ENCODE measurements at regions not wholly inside any gene's neighbourhood (a gene's known extent, or its start where the extent isn't known, plus 50 kb on each side); places are given as distances from the start of the nearest gene placed in this dataset.

GRCh38 chr1:175885326-175885725 lies 141.9 kb upstream of the TNR start:
- peak; percentile 67 for ATAC-seq (ENCODE audit: low FRiP score)
- Histone ChIP-seq H3K27ac (ENCODE audit: low read depth in 1 of 2, low read length in 2 of 2) (peak overlapping the region; percentile 97 to 99), H3K27me3 (ENCODE audit: control insufficient read depth in 1 of 2, insufficient read depth in 2 of 2, low read length in 1 of 2) (no peaks in the 10 kb centered on the region), H3K4me3 (ENCODE audit: low read length in 2 of 2) (no peak overlapping the region), H3K4me1 (ENCODE audit: control insufficient read depth in 1 of 2, insufficient read depth in 2 of 2, low read length in 2 of 2) (peaks cover 6 to 9% of the 10 kb centered on the region in 2 donors), H3K36me3 (ENCODE audit: control insufficient read depth in 1 of 2, insufficient read depth in 2 of 2, low read length in 1 of 2) (no peaks in the 10 kb centered on the region), H3K9me3 (ENCODE audit: control insufficient read depth, low read length) (no peaks in the 10 kb centered on the region)
- DNase-seq = no peak
- intact Hi-C loops (cut with DNase I) = loop anchor here (5.0 to 10.0 kb wide), 4 partner anchors 179 to 733 kb away; no protein-coding TSS in a partner anchor

DNA sequence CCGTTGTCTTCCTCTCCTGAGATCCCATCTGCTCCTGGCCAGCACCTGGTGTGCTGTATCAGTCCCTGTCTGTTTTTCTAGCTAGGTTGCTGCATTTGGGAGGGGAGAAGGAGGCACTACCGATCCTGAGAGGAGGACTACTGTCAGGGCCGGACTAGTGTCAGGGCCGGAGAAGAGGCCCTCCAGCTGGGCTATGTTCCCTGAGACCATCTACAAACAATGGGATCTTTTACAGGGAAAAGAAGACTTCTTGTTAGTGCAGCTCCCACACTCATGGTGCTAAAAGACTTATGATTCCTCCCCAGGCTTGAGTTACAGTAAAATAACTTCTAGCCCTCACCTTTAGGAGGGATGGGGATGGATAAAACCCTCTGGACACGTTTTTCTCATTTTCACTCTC lies 141.0 kb upstream of the TNR start:
- peaks cover 9% of the 10 kb centered on the region in 2 donors for H3K4me1 ChIP-seq (ENCODE audit: control insufficient read depth in 1 of 2, insufficient read depth in 2 of 2, low read length in 2 of 2)

GRCh38 chr1:175882192-175882591 lies 138.8 kb upstream of the TNR start:
- intact Hi-C loops (cut with DNase I) = loop anchor here in 1 of 2 donors (10.0 kb wide), 1 partner anchor 183 kb away; no protein-coding TSS in a partner anchor
- H3K36me3 ChIP-seq (ENCODE audit: control insufficient read depth in 1 of 2, insufficient read depth in 2 of 2, low read length in 1 of 2) = no peaks in the 10 kb centered on the region
- ATAC-seq (ENCODE audit: low FRiP score) (no peak), DNase-seq (no peak)
- no peaks in the 10 kb centered on the region for H3K9me3 ChIP-seq (ENCODE audit: control insufficient read depth, low read length)
- no peak overlapping the region for H3K4me3 ChIP-seq (ENCODE audit: low read length in 2 of 2)
- peaks cover 9% of the 10 kb centered on the region in 2 donors for H3K4me1 ChIP-seq (ENCODE audit: control insufficient read depth in 1 of 2, insufficient read depth in 2 of 2, low read length in 2 of 2)
- H3K27me3 ChIP-seq (ENCODE audit: control insufficient read depth in 1 of 2, insufficient read depth in 2 of 2, low read length in 1 of 2) = no peaks in the 10 kb centered on the region
- H3K27ac ChIP-seq (ENCODE audit: low read depth in 1 of 2, low read length in 2 of 2) = no peak overlapping the region
- WGBS, 2 donors = 87 to 92% methylated on average over 1 of the region's 1 CpG

More for the DNA sequence above, 141.0 kb upstream of the TNR start:
- DNase-seq (no peak), ATAC-seq (ENCODE audit: low FRiP score) (no peak)
- Histone ChIP-seq H3K27ac (ENCODE audit: low read depth in 1 of 2, low read length in 2 of 2) (peak overlapping the region; percentile 99), H3K36me3 (ENCODE audit: control insufficient read depth in 1 of 2, insufficient read depth in 2 of 2, low read length in 1 of 2) (no peaks in the 10 kb centered on the region), H3K9me3 (ENCODE audit: control insufficient read depth, low read length) (no peaks in the 10 kb centered on the region), H3K27me3 (ENCODE audit: control insufficient read depth in 1 of 2, insufficient read depth in 2 of 2, low read length in 1 of 2) (no peaks in the 10 kb centered on the region), H3K4me3 (ENCODE audit: low read length in 2 of 2) (no peak overlapping the region)
- intact Hi-C loops (cut with DNase I) = loop anchor here in 1 of 2 donors (10.0 kb wide), 1 partner anchor 180 kb away; no protein-coding TSS in a partner anchor
- 71 to 83% methylated on average over 5 of the region's 5 CpGs for WGBS, 2 donors

DNA sequence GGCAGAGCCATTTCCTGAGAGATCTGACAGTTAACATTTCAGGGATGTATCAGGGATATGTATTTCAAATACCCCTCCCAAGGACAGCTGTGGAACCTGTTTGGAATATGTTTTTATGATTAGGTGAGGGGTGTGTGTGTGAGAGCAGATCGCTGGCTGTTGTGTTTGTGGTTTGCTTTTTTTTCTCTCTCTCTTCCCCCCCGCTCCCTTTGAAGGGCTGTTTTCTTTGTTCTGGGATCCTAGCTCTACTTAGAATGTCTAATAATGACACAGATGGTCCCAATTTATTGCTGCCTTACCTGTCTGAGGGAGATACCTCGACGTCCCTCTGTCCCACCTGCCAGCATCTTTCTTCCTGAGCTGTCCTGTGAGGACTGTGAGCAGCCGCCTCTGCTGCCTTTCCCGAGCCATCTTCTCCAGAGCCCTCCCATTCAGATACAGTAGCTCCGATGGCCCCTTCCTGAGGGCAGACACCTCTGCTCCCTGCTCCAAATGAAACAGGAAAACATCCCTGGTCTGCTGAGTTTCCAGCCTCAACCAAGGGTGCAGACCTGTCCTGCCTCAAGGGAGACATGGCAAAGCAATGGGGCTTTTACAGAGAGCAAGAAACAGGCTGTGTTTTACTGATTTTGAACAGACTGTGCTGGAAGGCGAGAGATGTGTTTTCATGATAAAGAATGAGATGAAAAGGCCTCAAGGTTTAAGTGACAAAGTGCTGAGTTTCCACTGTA lies 138.0 kb upstream of the TNR start:
- Histone ChIP-seq H3K9me3 (ENCODE audit: control insufficient read depth, low read length) (no peaks in the 10 kb centered on the region), H3K27me3 (ENCODE audit: control insufficient read depth in 1 of 2, insufficient read depth in 2 of 2, low read length in 1 of 2) (no peaks in the 10 kb centered on the region), H3K4me3 (ENCODE audit: low read length in 2 of 2) (no peak overlapping the region), H3K27ac (ENCODE audit: low read depth in 1 of 2, low read length in 2 of 2) (peak overlapping the region in 1 of 2 donors; percentile 11), H3K4me1 (ENCODE audit: control insufficient read depth in 1 of 2, insufficient read depth in 2 of 2, low read length in 2 of 2) (peaks cover 9% of the 10 kb centered on the region in 2 donors), H3K36me3 (ENCODE audit: control insufficient read depth in 1 of 2, insufficient read depth in 2 of 2, low read length in 1 of 2) (no peaks in the 10 kb centered on the region)
- WGBS, 2 donors = 77 to 81% methylated on average over 8 of the region's 8 CpGs
- intact Hi-C loops (cut with DNase I) = loop anchor here in 1 of 2 donors (10.0 kb wide), 1 partner anchor 183 kb away; no protein-coding TSS in a partner anchor
- ATAC-seq (ENCODE audit: low FRiP score) = no peak
- no peak for DNase-seq

DNA sequence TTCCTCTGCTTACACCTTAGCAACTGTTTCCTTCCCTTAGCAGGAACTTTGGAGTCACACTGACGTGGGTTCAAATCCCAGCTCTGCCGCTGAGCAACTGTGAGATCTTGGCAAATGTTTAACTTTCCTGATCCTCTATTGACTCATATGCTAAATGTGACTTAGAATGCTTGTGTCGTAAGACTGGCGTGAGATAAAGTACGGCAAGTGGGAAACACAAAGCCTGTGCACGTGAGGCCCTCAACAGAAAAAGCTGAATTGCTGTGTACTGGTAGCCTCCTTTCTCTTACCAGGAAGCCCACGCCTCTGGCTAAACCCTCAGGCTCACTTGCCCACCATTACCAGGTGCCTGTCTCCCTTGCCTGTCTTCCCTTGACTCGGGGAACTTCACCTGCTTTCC lies 135.4 kb upstream of the TNR start:
- H3K9me3 ChIP-seq (ENCODE audit: control insufficient read depth, low read length) = no peaks in the 10 kb centered on the region
- H3K4me1 ChIP-seq (ENCODE audit: control insufficient read depth in 1 of 2, insufficient read depth in 2 of 2, low read length in 2 of 2) = peaks cover 0 to 3% of the 10 kb centered on the region in 2 donors
- no peak for DNase-seq
- no peak for ATAC-seq (ENCODE audit: low FRiP score)
- no peaks in the 10 kb centered on the region for H3K36me3 ChIP-seq (ENCODE audit: control insufficient read depth in 1 of 2, insufficient read depth in 2 of 2, low read length in 1 of 2)
- H3K27me3 ChIP-seq (ENCODE audit: control insufficient read depth in 1 of 2, insufficient read depth in 2 of 2, low read length in 1 of 2) = no peaks in the 10 kb centered on the region
- peak overlapping the region; percentile 95 to 97 for H3K27ac ChIP-seq (ENCODE audit: low read depth in 1 of 2, low read length in 2 of 2)
- no peak overlapping the region for H3K4me3 ChIP-seq (ENCODE audit: low read length in 2 of 2)
- intact Hi-C loops (cut with DNase I) = loop anchor here (5.0 kb wide), 2 partner anchors 56 to 131 kb away; no protein-coding TSS in a partner anchor
- 25 to 26% methylated on average over 8 of the region's 8 CpGs for WGBS, 2 donors

DNA sequence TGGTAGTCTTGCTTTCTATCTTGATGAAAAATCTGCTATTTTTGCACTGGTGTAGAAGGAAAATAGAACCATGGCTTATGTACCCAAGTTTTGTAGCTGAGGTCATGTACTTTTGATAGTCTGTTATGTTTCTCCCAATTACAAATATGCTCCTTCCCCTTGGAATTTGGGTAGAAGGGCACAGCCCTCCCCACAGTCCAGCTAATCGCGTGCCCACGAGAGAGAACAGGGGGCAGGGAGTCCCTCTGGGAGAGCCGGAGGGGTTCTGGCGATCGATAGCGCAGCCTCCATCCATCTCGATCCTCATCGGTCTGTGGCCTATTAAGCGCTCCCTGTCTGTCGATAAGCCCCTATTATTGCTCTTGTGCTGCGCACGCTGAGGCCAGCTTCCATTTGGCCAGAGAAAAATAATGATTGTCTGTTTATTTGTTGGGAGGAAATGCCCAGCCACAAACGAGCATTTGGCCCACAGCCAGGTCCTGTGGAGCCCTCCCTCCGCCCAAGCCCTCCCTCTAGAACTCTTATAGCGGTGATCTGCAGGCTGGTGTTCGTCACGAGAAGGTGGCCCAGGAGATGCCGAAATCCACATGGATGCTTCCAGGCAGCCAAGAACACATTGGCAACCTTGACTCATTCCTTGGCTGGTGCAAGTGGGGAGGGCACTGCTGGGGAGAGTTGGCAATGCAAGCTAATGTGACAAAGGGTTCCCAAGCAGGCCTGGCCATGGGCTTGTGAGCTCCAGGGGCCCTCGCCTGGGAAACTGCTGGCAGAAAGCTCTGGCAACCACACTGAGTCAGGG lies 134.7 kb upstream of the TNR start:
- Histone ChIP-seq H3K9me3 (ENCODE audit: control insufficient read depth, low read length) (no peaks in the 10 kb centered on the region), H3K4me1 (ENCODE audit: control insufficient read depth in 1 of 2, insufficient read depth in 2 of 2, low read length in 2 of 2) (peaks cover 0 to 3% of the 10 kb centered on the region in 2 donors), H3K4me3 (ENCODE audit: low read length in 2 of 2) (no peak overlapping the region), H3K27me3 (ENCODE audit: control insufficient read depth in 1 of 2, insufficient read depth in 2 of 2, low read length in 1 of 2) (no peaks in the 10 kb centered on the region), H3K36me3 (ENCODE audit: control insufficient read depth in 1 of 2, insufficient read depth in 2 of 2, low read length in 1 of 2) (no peaks in the 10 kb centered on the region), H3K27ac (ENCODE audit: low read depth in 1 of 2, low read length in 2 of 2) (peak overlapping the region; percentile 37 to 95)
- peak; percentile 83 to 88 for DNase-seq
- peak; percentile 84 for ATAC-seq (ENCODE audit: low FRiP score)
- intact Hi-C loops (cut with DNase I) = loop anchor here (5.0 kb wide), 2 partner anchors 56 to 131 kb away; no protein-coding TSS in a partner anchor
- 5 to 11% methylated on average over 20 of the region's 20 CpGs for WGBS, 2 donors

GRCh38 chr1:175875556-175875955 lies 132.2 kb upstream of the TNR start:
- peaks cover 0 to 3% of the 10 kb centered on the region in 2 donors for H3K4me1 ChIP-seq (ENCODE audit: control insufficient read depth in 1 of 2, insufficient read depth in 2 of 2, low read length in 2 of 2)
- no peaks in the 10 kb centered on the region for H3K9me3 ChIP-seq (ENCODE audit: control insufficient read depth, low read length)
- no peak overlapping the region for H3K27ac ChIP-seq (ENCODE audit: low read depth in 1 of 2, low read length in 2 of 2)
- no peak for ATAC-seq (ENCODE audit: low FRiP score)
- intact Hi-C loops (cut with DNase I) = loop anchor here (5.0 kb wide), 2 partner anchors 53 to 128 kb away; no protein-coding TSS in a partner anchor
- DNase-seq = no peak
- H3K36me3 ChIP-seq (ENCODE audit: control insufficient read depth in 1 of 2, insufficient read depth in 2 of 2, low read length in 1 of 2) = no peaks in the 10 kb centered on the region
- no peak overlapping the region for H3K4me3 ChIP-seq (ENCODE audit: low read length in 2 of 2)
- WGBS, 2 donors = 96 to 98% methylated on average over 6 of the region's 6 CpGs
- no peaks in the 10 kb centered on the region for H3K27me3 ChIP-seq (ENCODE audit: control insufficient read depth in 1 of 2, insufficient read depth in 2 of 2, low read length in 1 of 2)

- ATAC-seq (ENCODE audit: low FRiP score) (no peak), DNase-seq (no peak)
- WGBS, 2 donors = 86 to 93% methylated on average over 2 of the region's 2 CpGs
- no peak overlapping the region for H3K27ac ChIP-seq (ENCODE audit: low read depth in 1 of 2, low read length in 2 of 2)
- no peaks in the 10 kb centered on the region for H3K4me1 ChIP-seq (ENCODE audit: control insufficient read depth in 1 of 2, insufficient read depth in 2 of 2, low read length in 2 of 2)
- H3K4me3 ChIP-seq (ENCODE audit: low read length in 2 of 2) = no peak overlapping the region
- intact Hi-C loops (cut with DNase I) = no loop called here
- H3K27me3 ChIP-seq (ENCODE audit: control insufficient read depth in 1 of 2, insufficient read depth in 2 of 2, low read length in 1 of 2) = no peaks in the 10 kb centered on the region
- H3K36me3 ChIP-seq (ENCODE audit: control insufficient read depth in 1 of 2, insufficient read depth in 2 of 2, low read length in 1 of 2) = no peaks in the 10 kb centered on the region
- no peaks in the 10 kb centered on the region for H3K9me3 ChIP-seq (ENCODE audit: control insufficient read depth, low read length)
Measured at GRCh38 chr1:175874081-175874480, 130.7 kb upstream of the TNR start.

Data from aorta (tissue), 5 donors.